Peyer's patch (tissue), 4 donors: ENCODE measurements at regions not wholly inside any gene's neighbourhood (a gene's known extent, or its start where the extent isn't known, plus 50 kb on each side); places are given as distances from the start of the nearest gene placed in this dataset.

Experiments used
- DNase-seq, 3 donors: peaks; one replicate each; pipeline ENCODE4 v3.0.0-alpha.2; 2017 to 2019
- H3K27ac ChIP-seq, 4 donors: fragments of 200-600 bp; sonication (generic); one replicate each; pipeline ENCODE4 v1.5.1; 2016 to 2019
- H3K27me3 ChIP-seq, 2 donors: fragments of 200-600 bp; sonication (generic); one replicate each; pipeline ENCODE4 v1.5.1; 2019
- H3K36me3 ChIP-seq, 3 donors: fragments of 200-600 bp; sonication (generic); one replicate each; pipeline ENCODE4 v1.5.1; 2016 to 2019
- H3K4me1 ChIP-seq, 4 donors: fragments of 200-600 bp; sonication (generic); one replicate each; pipeline ENCODE4 v1.5.1; 2016 to 2019
- H3K4me3 ChIP-seq, 4 donors: fragments of 200-600 bp; sonication (generic); 1 replicate in 3 of 4; 2 replicates in 1 of 4; pipeline ENCODE4 v1.5.1; 2016 to 2019; ENCODE audit warnings: mild to moderate bottlenecking in 1 of 4
- H3K9me3 ChIP-seq, 4 donors: fragments of 200-600 bp; sonication (generic); one replicate each; pipeline ENCODE4 v1.5.1; 2016 to 2019; ENCODE audit warnings: mild to moderate bottlenecking in 1 of 4
- CTCF ChIP-seq, 6 experiments: fragments of 450-650 bp in 4 of 6; fragments of 200-600 bp in 2 of 6; sonication (generic) in 1 of 6; IDR thresholded peaks; one replicate each; pipeline ENCODE4 v1.5.1; 2017 to 2019; ENCODE audit warnings: antibody characterized with exemption in 6 of 6, mild to moderate bottlenecking in 3 of 6, moderate library complexity in 1 of 6
- POLR2A ChIP-seq, 2 donors: fragments of 450-650 bp; IDR thresholded peaks; one replicate each; pipeline ENCODE4 v1.5.1; 2017; ENCODE audit warnings: antibody characterized with exemption in 2 of 2, mild to moderate bottlenecking in 2 of 2, moderate library complexity in 2 of 2

DNA sequence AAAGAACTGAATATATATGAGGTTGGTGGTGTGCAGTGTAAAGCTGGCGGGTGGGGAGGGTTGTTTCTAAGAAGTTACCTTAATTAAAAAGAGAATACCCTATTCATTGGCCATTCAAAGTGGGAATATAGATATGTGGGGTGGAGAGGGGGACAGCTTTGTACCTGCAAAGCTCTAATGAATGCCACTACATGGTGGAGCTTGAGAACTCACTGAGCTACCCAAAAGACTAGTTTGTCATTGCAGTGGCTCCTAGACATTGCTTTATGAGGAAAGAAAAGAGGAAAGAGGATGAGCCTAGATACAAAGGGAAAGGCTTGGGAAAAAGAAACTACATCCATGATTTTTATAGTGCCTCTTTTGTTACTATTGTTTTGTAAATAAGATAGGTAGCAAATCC, 209.9 kb upstream of the SPRY1 start:
- TF ChIP-seq POLR2A (IDR thresholded peaks at IDR 0.05): no peak
- no peak for TF ChIP-seq CTCF (IDR thresholded peaks at IDR 0.05)
- H3K4me1 ChIP-seq: no peaks in the 10 kb centered on the region
- no peak for DNase-seq
- H3K36me3 ChIP-seq: no peaks in the 10 kb centered on the region
- H3K4me3 ChIP-seq: no peak overlapping the region
- H3K27me3 ChIP-seq: no peaks in the 10 kb centered on the region
- H3K27ac ChIP-seq: no peak overlapping the region
- H3K9me3 ChIP-seq: no peaks in the 10 kb centered on the region

DNA sequence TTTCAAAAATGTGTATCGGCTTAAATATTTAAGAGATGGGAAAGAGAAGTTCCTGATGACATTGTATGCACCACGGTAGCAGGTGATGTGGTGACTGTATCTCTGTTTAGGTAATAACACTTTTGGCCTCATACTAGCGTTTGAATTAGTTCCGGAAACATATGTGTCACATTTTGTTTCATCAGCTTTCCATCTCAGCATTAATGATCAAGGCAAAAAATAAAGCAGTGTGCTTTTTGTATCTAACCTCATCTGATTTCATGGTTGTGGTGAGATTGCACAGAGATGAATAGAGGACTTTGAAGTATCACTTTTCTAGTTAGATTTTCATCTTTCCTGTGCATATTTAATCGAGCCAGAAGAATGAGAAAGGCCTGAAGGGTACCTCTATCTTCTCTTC, 206.4 kb upstream of the SPRY1 start:
- H3K4me1 ChIP-seq: no peaks in the 10 kb centered on the region
- no peak overlapping the region for H3K27ac ChIP-seq
- H3K4me3 ChIP-seq: no peak overlapping the region
- H3K36me3 ChIP-seq: no peaks in the 10 kb centered on the region
- TF ChIP-seq POLR2A (IDR thresholded peaks at IDR 0.05): no peak
- TF ChIP-seq CTCF (IDR thresholded peaks at IDR 0.05): no peak
- H3K27me3 ChIP-seq: no peaks in the 10 kb centered on the region
- no peak for DNase-seq
- H3K9me3 ChIP-seq: no peaks in the 10 kb centered on the region

DNA sequence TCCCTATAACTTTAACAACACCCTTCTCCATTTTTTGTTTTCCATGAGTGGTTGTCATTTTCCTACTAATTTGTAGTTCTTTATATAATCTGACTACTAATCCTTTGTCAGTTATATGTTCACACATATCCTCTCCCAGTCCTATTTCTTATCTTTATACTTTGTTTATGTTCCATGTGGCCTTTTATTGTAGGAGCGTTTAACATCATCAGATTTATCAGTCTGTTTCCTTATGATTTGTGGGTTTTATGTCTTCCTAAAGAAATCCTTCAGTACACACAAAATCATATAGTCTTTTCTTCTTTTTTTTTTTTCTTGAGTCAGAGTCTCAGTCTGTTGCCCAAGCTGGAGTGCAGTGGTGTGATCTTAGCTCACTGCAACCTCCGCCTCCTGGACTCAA, 204.9 kb upstream of the SPRY1 start:
- H3K4me3 ChIP-seq: no peak overlapping the region
- TF ChIP-seq POLR2A (IDR thresholded peaks at IDR 0.05) (no peak), CTCF (IDR thresholded peaks at IDR 0.05) (no peak)
- H3K27me3 ChIP-seq: no peaks in the 10 kb centered on the region
- H3K36me3 ChIP-seq: no peaks in the 10 kb centered on the region
- no peaks in the 10 kb centered on the region for H3K9me3 ChIP-seq
- no peak overlapping the region for H3K27ac ChIP-seq
- no peak for DNase-seq
- no peaks in the 10 kb centered on the region for H3K4me1 ChIP-seq

DNA sequence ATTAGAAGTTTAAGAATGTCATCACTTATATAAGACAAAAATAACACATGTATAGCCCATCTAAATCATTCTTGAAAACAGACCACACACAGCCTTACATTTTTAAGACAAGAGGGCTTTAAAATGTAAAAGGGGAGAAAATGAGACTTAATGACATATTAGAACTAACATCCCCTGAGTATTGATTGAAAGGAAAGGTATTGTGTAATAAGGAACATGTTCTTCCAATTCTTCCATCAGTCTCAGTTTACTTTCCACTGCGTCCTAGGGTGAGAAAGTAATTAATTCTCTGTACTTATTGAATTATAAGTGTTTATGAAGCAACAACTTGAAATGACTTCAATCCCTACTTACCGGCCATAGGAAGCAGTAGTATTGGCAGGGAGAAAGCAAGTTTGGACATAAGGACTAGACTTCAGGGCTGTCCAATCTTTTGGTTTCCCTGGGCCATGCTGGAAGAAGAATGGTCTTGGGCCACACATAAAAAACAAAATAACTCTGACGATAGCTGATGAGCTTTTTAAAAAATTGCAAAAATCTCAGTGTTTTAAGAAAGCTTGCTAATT, 202.7 kb upstream of the SPRY1 start:
- no peak for DNase-seq
- H3K4me1 ChIP-seq: no peaks in the 10 kb centered on the region
- H3K36me3 ChIP-seq: no peaks in the 10 kb centered on the region
- H3K9me3 ChIP-seq: no peaks in the 10 kb centered on the region
- H3K4me3 ChIP-seq: no peak overlapping the region
- H3K27ac ChIP-seq: no peak overlapping the region
- no peaks in the 10 kb centered on the region for H3K27me3 ChIP-seq
- TF ChIP-seq CTCF (IDR thresholded peaks at IDR 0.05) (no peak), POLR2A (IDR thresholded peaks at IDR 0.05) (no peak)

DNA sequence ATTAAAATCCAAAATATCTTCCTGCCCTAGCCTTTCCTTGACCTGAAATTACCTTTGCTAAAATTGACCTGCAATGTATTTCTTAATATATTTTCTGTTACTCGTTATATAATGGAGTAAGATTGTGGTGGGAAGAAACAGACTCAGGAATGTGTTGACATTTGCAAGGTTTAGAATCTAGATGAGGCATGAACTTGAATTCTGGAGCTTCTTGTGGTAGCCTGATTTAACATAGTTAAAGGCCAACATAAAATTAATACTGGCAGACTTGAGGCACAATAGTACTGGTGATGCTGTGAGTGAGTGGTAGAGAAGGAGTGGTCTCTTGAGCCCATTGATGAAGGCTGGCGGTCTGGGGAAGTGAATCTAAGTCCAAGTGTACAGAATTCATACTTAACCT, 197.9 kb upstream of the SPRY1 start:
- Histone ChIP-seq H3K27me3 (no peaks in the 10 kb centered on the region), H3K4me1 (no peaks in the 10 kb centered on the region), H3K9me3 (no peaks in the 10 kb centered on the region), H3K27ac (no peak overlapping the region), H3K36me3 (no peaks in the 10 kb centered on the region), H3K4me3 (no peak overlapping the region)
- DNase-seq: no peak
- no peak for TF ChIP-seq POLR2A (IDR thresholded peaks at IDR 0.05)
- TF ChIP-seq CTCF (IDR thresholded peaks at IDR 0.05): no peak
